HG02970 (cell line): ENCODE measurements at regions not wholly inside any gene's neighbourhood (a gene's known extent, or its start where the extent isn't known, plus 50 kb on each side); places are given as distances from the start of the nearest gene placed in this dataset.

Source experiments
- ATAC-seq: cut with Tn5 transposase; IDR thresholded peaks from one replicate; pipeline ENCODE4 v1.9.1; 2021; ENCODE audit warnings: mild to moderate bottlenecking, moderate library complexity, moderate number of reproducible peaks; ENCODE audit not compliant: unreplicated experiment, low FRiP score

GRCh38 chr4:133777661-133778060 lies 423.9 kb downstream of the PABPC4L start:
- no peak for ATAC-seq

- no peak for ATAC-seq
Measured at GRCh38 chr4:133776961-133777360, 424.6 kb downstream of the PABPC4L start.

GRCh38 chr4:133776503-133776902 lies 425.1 kb downstream of the PABPC4L start:
- ATAC-seq, result no peak

DNA sequence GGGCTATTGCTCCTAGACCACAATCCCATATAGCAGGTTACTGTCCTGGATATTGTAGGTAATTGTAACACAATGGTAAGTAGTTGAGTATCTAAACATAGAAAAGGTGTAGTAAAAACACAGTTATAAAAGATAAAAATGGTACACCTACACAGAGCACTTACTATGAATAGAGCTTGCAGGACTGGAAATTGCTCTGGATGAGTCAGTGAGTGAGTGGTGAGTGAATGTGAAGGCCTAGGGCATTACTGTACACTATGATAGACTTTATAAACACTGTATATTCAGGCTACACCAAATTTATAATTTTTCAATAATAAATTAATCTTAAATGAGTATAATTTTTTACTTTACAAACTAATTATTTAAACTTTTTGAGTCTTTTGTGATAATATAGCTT lies 425.7 kb downstream of the PABPC4L start:
- ATAC-seq, result no peak

- no peak for ATAC-seq
Measured at GRCh38 chr4:133775469-133775868, 426.1 kb downstream of the PABPC4L start.

GRCh38 chr4:133759428-133759827 lies 442.2 kb downstream of the PABPC4L start:
- ATAC-seq, result no peak

DNA sequence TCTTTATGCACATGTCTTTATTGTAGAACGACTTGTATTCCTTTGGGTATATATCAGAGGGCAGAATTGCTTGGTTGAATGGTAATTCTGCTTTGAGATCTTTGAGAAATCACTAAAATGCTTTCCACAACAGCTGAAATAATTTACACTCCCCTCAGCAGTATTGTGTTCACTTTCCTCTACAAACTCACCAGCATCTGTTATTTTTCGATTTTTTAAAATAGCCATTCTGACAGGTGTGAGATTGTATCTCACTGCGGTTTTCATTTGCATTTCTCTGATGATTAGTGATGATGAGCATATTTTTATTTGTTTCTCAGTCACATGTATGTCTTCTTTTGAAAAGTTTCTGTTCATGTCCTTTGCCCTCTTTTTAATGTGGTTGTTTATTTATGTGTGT lies 459.8 kb downstream of the PABPC4L start:
- no peak for ATAC-seq

DNA sequence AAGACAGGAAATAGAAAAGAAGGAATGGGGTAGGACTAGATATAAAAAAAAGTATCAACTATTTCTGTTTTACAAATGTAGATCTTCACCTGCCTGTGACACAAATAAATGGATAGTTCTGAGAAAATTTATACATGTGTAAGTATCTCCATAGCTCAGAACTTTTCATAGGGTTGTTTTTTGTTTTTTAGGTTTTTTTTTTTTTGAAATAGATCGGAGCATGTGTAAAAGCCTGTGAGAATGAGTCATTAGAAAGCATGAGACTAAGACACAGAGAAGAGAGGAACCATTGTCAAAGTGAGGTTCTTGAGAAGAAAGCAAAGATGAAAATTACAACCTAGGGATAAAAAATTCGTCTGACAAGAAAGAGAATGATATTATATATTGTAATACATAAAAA lies 481.6 kb downstream of the PABPC4L start:
- ATAC-seq, result no peak

GRCh38 chr4:133719098-133719497 lies 482.5 kb downstream of the PABPC4L start:
- ATAC-seq, result no peak

DNA sequence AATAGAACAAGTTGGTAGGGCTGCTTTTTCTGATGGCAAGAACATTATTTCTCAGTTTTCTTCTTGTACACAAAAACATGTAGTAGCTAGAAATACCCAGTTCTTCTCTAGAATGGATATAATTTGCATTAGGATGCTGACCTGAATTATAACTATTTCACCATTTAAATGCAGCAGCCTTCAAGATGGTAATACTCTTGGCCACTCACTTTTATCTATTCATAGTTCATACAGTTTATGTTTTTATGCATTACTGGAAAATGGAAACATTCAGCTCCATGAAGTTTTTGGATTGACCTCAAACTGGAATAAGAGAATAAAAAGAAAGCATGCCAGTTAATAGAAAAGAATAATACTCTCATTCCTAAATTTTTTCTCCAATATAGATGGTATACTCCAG lies 487.4 kb downstream of the PABPC4L start:
- ATAC-seq, result no peak

GRCh38 chr4:133713340-133713739 lies 488.2 kb downstream of the PABPC4L start:
- ATAC-seq, result no peak

DNA sequence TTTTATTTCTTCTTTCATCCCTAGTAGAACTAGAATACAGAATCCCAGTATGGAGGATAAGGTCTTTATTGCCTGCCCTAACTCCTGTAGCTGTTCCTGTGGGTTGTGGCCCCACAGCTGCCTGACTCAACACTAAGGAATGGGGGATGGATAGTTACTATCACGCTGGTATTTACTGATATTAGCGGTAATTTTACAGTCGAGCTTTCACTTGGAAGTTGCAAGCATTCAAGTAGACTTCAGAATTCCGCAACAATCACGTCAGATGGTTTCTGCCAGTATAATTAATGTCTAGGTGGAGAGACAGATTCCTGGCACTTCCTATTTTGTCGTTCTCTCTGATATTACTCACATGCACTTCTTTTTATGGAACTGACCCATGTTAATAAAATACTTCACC lies 489.8 kb downstream of the PABPC4L start:
- no peak for ATAC-seq

DNA sequence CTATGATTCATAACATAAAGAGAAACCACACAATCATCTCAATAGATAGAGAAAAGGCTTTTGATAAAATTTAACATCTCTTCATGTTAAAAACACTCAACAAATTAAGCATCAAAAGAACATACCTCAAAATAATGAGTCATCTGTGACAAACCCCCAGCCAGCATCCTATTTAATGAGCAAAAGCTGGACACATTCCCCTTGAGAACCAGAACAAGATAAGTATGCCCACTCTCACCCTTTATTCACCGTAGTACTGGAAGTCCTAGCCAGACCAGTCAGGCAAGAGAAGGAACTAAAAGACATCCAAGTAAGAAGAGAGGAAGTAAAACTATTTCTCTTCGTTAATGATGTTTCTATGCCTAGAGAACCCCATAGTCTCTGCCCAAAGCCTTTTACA lies 507.2 kb downstream of the PABPC4L start:
- ATAC-seq, result no peak

DNA sequence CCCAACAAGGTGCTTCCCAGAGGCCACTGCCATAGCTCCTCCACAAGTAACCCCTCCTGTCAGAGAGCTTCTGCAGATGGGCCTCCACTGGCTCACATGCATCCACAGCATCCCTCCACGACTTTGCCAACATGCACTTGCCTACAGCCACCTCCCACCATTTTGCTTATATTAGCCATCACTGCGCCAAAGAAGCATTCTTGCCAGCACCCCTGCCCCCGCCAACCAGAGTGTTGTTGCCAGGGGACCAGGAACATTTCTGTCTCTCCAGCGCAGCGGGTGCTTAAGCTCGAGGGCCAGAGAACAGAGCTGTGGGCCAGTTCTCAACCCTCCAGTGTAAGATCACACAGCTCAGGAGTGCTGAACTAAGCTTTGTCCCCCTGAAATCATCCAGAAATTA lies 517.6 kb downstream of the PABPC4L start:
- no peak for ATAC-seq

- ATAC-seq, result no peak
Measured at GRCh38 chr4:133668061-133668851, 519.2 kb downstream of the PCDH10 start.

GRCh38 chr4:133647206-133647605 lies 498.1 kb downstream of the PCDH10 start:
- no peak for ATAC-seq

DNA sequence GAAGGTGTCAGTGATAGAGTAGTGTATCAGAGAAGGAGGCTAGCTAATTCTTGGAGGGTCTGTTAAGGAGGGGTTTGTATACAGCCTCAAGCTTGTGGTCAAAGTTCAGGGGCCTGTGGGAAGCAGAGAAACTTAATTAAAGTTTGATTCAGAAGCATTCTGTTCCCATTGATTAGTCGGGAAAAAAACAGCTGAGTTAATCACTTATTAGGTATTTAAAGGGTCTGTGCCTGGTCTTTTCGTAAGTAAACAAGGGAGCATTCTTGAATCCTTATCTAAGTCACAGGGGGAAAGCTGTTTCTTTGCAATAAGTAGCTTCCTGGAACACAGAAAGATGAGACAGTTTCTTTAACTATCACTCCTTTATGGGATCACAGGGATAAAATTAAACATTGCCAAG lies 492.1 kb downstream of the PCDH10 start:
- no peak for ATAC-seq

- no peak for ATAC-seq
Measured at GRCh38 chr4:133638751-133639150, 489.7 kb downstream of the PCDH10 start.

GRCh38 chr4:133637161-133637560 lies 488.1 kb downstream of the PCDH10 start:
- no peak for ATAC-seq

GRCh38 chr4:133624744-133625143 lies 475.6 kb downstream of the PCDH10 start:
- ATAC-seq, result no peak

DNA sequence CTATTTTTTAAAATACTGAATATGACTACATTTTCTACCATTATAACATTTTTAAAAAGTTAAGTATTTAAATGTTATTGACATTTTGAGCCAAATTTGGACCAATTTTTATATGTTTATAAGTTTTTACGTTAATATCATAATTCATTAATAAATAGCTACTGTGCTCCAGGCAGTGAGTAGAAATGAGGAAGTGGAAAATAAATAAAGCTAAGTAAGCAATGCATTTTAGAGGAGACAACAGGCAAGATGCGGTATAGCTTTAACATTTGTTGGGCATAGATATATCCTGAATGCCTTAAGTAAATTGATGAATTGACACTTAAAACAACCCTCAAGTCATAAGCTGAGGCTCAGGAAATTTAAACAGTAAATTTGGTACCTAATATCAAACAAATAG lies 474.8 kb downstream of the PCDH10 start:
- ATAC-seq, result no peak

DNA sequence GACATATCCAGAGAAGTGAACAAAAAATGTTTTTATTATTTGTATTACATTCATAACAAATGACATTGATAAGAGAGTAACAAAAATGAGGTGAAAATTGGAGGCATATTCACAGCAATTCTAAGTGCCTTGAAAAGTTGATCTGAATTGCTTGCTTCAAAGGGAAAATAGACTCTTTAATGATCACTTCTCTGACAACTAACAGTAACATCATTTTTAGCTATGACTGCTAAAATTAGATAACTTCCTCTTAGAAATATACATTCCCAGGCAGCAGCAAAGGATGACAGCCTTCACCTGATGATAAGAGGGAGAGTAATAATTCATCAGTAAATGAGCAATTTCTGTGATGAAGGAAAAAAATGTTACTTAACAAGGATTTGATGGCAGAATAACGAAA lies 472.5 kb downstream of the PCDH10 start:
- no peak for ATAC-seq

GRCh38 chr4:133620555-133620954 lies 471.5 kb downstream of the PCDH10 start:
- no peak for ATAC-seq
